Smooth muscle cell (in vitro differentiated cells): ENCODE measurements at regions not wholly inside any gene's neighbourhood (a gene's known extent, or its start where the extent isn't known, plus 50 kb on each side); places are given as distances from the start of the nearest gene placed in this dataset.

ENCODE experiments used
- DNase-seq: peaks from one replicate; lab custom pipeline; 2025; ENCODE audit not compliant: unreplicated experiment; lab: John Stamatoyannopoulos, UW
- H2AFZ ChIP-seq: fragments of 200-600 bp; sonication (generic); 2 replicates; pipeline ENCODE4 v1.6.0; 2016; ENCODE audit warnings: antibody characterized with exemption, low read depth, mild to moderate bottlenecking
- H3F3A ChIP-seq: fragments of 200-600 bp; sonication (generic); 2 replicates; pipeline ENCODE4 v1.6.0; 2017; ENCODE audit warnings: antibody characterized with exemption, low read depth
- H3K27ac ChIP-seq: fragments of 200-600 bp; sonication (generic); 2 replicates; pipeline ENCODE4 v1.5.1; 2016; ENCODE audit warnings: low read depth, mild to moderate bottlenecking
- H3K27me3 ChIP-seq: fragments of 200-600 bp; sonication (generic); 2 replicates; pipeline ENCODE4 v1.6.1; 2016; ENCODE audit warnings: low read depth, mild to moderate bottlenecking
- H3K36me3 ChIP-seq: fragments of 200-600 bp; sonication (generic); 2 replicates; pipeline ENCODE4 v1.5.1; 2016; ENCODE audit warnings: low read depth
- H3K4me1 ChIP-seq: fragments of 200-600 bp; sonication (generic); 2 replicates; pipeline ENCODE4 v1.5.1; 2016; ENCODE audit warnings: low read depth
- H3K4me2 ChIP-seq: fragments of 200-600 bp; sonication (generic); 2 replicates; pipeline ENCODE4 v1.6.0; 2016; ENCODE audit warnings: mild to moderate bottlenecking
- H3K4me3 ChIP-seq: fragments of 200-600 bp; sonication (generic); 2 replicates; pipeline ENCODE4 v1.5.1; 2016; ENCODE audit warnings: mild to moderate bottlenecking
- H3K79me2 ChIP-seq: fragments of 200-600 bp; sonication (generic); 2 replicates; pipeline ENCODE4 v1.6.0; 2016; ENCODE audit warnings: low read depth, mild to moderate bottlenecking
- H3K9ac ChIP-seq: fragments of 200-600 bp; sonication (generic); 2 replicates; pipeline ENCODE4 v1.6.0; 2016; ENCODE audit warnings: low read depth
- H3K9me3 ChIP-seq: fragments of 200-600 bp; sonication (generic); replicated peaks from 2 replicates; pipeline ENCODE4 v1.5.1; 2016; ENCODE audit warnings: low read depth
- H4K20me1 ChIP-seq: fragments of 200-600 bp; sonication (generic); 2 replicates; pipeline ENCODE4 v1.6.0; 2016; ENCODE audit warnings: low read depth
- WGBS: methylation state at CpG from one replicate; pipeline ENCODE4 v1.1.7; 2016; ENCODE audit warnings: low lambda C conversion rate; 5-methylcytosine and 5-hydroxymethylcytosine counted together
- TF ChIP-seq, protein P1 (sequence below): fragments of 200-600 bp; sonication (generic); IDR thresholded peaks from 2 replicates; pipeline ENCODE4 v1.5.1; 2017; ENCODE audit warnings: borderline replicate concordance, mild to moderate bottlenecking, antibody characterized with exemption; ENCODE audit not compliant: insufficient read depth, poor library complexity, severe bottlenecking

DNA sequence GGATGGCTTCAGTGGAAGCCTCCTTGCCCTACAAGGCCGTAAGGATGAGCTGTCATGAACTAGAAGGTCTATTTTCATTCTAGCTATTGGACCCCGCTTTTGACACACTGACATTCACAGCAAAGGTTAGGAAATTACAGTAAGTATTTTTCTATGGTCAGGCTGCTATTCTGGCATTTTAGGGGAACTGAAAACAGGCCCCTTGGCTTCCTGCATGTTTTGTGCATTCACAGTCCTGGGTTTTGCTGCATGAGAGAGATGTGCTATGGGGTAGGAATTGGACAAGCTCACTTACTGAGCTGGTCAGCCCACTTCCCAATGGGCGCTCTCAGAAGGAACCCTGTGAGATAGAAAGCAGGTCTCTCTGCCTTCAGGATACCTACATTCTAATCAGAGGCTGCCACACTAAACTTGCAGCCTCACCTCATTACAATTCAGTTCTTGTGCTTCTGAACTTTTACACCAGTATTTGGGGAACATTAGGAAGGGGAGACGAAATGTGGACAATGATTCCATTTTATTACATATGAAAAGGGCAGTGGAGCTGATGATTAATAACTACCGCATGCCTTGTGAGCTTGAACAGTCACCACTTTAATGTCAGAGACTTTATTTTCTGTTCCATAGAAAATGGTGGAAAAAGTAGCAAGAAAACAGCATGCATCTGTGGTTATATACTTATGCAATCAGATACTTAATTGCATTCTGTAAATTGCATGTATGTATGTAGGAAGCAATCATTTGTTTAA is 86.6 kb upstream of the TAB2 start:
- Histone ChIP-seq H4K20me1 (no peaks in the 10 kb centered on the region), H3K27me3 (no peaks in the 10 kb centered on the region), H3K79me2 (no peaks in the 10 kb centered on the region), H3K4me3 (no peak overlapping the region), H3K4me1 (peaks cover 24% of the 10 kb centered on the region), H3F3A (no peaks in the 10 kb centered on the region), H2AFZ (no peak overlapping the region), H3K4me2 (no peak overlapping the region), H3K27ac (no peak overlapping the region), H3K9ac (no peak overlapping the region), H3K36me3 (no peaks in the 10 kb centered on the region), H3K9me3 (no peaks in the 10 kb centered on the region)
- WGBS, result 96% methylated on average over 5 of the region's 5 CpGs
- DNase-seq, result no peak
- TF ChIP-seq, protein P1, sequence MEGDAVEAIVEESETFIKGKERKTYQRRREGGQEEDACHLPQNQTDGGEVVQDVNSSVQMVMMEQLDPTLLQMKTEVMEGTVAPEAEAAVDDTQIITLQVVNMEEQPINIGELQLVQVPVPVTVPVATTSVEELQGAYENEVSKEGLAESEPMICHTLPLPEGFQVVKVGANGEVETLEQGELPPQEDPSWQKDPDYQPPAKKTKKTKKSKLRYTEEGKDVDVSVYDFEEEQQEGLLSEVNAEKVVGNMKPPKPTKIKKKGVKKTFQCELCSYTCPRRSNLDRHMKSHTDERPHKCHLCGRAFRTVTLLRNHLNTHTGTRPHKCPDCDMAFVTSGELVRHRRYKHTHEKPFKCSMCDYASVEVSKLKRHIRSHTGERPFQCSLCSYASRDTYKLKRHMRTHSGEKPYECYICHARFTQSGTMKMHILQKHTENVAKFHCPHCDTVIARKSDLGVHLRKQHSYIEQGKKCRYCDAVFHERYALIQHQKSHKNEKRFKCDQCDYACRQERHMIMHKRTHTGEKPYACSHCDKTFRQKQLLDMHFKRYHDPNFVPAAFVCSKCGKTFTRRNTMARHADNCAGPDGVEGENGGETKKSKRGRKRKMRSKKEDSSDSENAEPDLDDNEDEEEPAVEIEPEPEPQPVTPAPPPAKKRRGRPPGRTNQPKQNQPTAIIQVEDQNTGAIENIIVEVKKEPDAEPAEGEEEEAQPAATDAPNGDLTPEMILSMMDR, result no peak

DNA sequence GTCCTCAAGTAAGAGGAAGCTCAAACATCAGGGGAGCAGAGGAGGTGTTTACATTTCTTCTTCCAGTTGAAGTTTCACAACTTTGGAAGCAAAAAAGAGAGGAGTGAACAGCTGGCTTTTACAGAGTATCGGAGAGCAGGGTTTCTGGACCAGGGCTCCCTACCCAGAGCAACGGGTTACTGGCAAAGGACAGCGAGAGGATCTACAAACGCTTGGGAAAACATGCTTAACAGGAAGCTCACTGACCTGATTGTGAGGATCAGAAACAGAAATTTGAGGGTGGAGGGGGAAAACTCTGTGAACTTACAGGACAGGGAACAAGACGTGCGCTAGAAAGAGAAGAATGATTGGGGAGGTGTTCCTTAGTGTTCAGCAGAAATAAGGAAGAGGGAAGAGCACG is 85.7 kb upstream of the TAB2 start:
- TF ChIP-seq, protein P1, result no peak
- 65% methylated on average over 7 of the region's 7 CpGs for WGBS
- H3K4me3 ChIP-seq, result no peak overlapping the region
- peak overlapping the region; percentile 43 for H3K27ac ChIP-seq
- H2AFZ ChIP-seq, result peak overlapping the region; percentile 89
- H3K27me3 ChIP-seq, result no peaks in the 10 kb centered on the region
- H3K9me3 ChIP-seq, result no peaks in the 10 kb centered on the region
- no peaks in the 10 kb centered on the region for H3F3A ChIP-seq
- H3K36me3 ChIP-seq, result no peaks in the 10 kb centered on the region
- H3K79me2 ChIP-seq, result no peaks in the 10 kb centered on the region
- H3K9ac ChIP-seq, result no peak overlapping the region
- H3K4me1 ChIP-seq, result peaks cover 16% of the 10 kb centered on the region
- no peak for DNase-seq
- peak overlapping the region; percentile 42 for H3K4me2 ChIP-seq
- H4K20me1 ChIP-seq, result no peaks in the 10 kb centered on the region

DNA sequence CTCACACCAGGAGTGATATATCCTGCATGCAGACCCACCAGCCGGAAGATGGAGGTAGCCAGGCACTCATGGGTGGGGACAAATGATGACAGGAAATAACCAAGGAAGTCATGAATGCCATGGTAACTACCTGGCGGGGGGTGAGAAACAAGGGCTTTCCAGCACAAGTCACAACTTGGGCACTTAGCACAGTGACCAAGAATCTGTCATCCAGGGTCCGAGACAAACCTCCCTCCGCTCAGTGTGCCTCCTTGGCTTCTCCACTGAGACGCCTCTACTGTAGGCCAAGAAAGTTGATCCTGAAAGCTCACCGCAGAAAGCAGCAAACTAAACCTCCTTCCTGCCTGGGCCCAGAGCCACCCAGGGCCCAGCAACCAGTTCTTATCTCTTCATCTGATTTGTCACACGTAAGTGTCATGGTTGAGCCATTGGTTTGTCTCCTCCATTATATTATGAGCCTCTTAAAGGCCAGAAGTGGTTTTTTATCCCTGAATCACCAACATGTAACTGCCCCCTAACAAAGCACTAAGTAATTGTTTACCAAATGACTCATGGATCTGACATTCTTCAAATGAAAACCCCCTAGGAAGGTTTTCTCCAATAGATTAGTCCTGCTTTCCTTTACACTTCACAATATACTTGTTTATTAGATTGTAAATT is 84.3 kb upstream of the TAB2 start:
- no peak for DNase-seq
- Histone ChIP-seq H3K4me2 (peak overlapping the region; percentile 45), H4K20me1 (no peaks in the 10 kb centered on the region), H3K36me3 (no peaks in the 10 kb centered on the region), H3K9ac (no peak overlapping the region), H3K9me3 (no peaks in the 10 kb centered on the region), H3K27ac (peak overlapping the region; percentile 83), H3K79me2 (no peaks in the 10 kb centered on the region), H3F3A (no peaks in the 10 kb centered on the region), H3K4me1 (peaks cover 10% of the 10 kb centered on the region), H3K27me3 (no peaks in the 10 kb centered on the region), H3K4me3 (no peak overlapping the region), H2AFZ (no peak overlapping the region)
- TF ChIP-seq, protein P1, result no peak
- WGBS, result 49% methylated on average over 7 of the region's 7 CpGs
